HuH-7 (cell line): ENCODE measurements at regions not wholly inside any gene's neighbourhood (a gene's known extent, or its start where the extent isn't known, plus 50 kb on each side); places are given as distances from the start of the nearest gene placed in this dataset.
"Not testable (repeated sequence)": the region's sequence is repeated elsewhere in the genome, so short reads cannot be mapped to it uniquely, and the experiment has no call there.

Experiments
- DNase-seq: peaks from one replicate; pipeline ENCODE4 v3.0.0; 2011; ENCODE audit warnings: low spot score

DNA sequence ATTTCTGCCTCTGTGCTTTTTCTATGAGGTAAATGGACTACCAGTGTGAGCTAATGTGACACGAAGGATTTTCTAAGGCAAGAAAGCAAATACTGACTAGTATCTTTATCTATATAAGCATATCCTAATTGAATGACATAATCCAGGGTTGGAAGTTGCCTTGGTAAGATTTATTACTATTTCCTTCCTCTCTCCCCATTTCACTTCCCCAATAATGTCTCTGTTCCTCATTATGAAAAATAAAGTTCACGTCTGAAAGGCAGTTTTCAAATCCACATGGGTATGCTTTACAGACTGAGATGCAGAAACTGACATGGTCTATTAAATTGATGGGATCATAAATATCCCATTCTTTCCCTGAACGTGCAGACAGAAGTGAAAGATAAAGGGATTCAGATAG is 86.0 kb downstream of the DTWD1 start:
- DNase-seq: no peak

DNA sequence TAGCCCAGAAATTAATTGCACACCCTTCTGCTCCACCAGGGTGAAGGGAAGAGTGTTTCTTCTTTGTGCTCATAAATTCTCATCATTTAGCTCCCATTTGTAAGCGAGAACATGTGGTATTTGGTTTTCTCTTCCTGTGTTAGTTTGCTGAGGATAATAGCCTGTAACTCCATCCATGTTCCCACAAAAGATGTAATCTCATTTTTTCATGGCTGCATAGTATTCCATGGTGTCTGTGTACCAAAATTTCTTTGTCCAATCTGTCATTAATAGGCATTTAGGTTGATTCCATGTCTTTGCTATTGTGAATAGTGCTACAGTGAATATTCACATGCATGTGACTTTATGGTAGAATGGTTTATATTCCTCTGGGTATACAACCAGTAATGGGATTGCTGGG is 86.8 kb downstream of the DTWD1 start:
- no peak for DNase-seq

DNA sequence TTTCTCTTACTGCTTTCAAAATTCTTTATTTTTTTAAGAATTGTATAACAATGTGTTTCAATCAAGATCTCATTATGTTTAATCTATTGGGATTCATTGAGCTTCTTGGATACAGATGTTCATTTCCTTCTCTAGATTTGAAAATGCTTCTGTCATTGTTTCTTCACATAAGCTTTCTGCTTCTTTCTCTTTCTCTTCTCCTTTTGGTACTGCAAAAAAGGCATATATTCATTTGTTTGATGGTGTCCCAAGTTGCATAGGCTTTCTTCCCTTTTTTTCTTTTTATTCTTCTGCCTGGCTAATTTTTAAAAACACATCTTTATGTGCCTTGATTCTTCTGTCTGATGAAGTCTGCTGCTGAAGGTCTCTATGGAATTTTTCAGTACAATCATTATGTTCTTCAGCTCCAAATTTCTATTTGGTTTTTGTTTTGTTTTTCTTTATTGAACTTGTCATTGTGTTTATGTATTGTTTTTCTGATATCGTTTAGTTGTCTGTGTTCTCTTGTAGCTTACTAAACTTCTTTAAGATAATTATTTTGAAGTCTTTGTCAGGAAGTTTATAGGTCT is 88.9 kb downstream of the DTWD1 start:
- no peak for DNase-seq

DNA sequence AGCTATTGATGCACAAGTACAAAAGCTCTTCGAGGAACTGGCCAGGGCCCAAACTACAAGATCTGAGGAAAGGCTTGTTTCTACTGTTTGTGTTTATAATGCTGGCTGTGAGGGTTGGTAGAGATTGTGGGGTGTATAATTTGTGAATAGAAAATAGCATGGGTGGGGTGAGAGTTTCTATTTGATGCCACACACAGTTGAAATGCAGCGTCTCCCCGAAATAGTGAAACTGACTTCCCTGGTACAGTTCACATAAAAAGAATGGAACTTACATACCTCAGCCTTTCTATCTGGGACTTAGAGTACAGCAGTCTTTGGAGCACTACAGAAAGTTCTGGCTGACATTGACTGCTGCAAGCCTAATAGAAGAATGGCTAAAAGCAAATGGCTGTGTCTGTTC is 91.3 kb downstream of the DTWD1 start:
- DNase-seq: no peak

DNA sequence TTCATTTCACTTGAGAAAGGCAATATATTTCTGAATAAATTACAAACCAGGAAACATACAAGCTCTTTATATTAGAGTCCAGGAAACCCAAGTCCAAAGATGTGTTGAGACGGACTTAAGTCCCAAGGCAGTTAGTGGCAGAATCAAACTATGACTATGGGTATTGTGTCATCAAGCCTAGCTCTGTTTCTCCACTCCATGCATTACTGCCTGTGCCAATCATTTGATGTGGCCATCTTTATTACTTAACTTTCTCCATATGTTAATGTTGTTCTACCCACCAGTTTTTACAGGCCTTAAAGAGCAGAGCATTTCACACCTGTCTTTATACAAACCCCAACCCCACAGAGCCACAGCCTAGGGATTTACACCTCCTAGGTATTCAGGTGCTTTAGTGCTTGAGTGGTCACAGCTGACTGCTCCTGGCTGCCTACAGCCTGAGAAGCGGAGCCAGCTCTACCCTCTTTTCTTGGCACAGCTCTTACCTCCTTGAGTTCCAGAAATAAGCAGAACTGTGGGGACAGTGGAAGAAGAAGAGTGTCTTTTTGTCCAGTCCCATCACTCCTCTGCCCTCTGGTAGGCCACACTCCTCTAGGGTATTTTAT is 92.1 kb downstream of the DTWD1 start:
- DNase-seq: no peak

DNA sequence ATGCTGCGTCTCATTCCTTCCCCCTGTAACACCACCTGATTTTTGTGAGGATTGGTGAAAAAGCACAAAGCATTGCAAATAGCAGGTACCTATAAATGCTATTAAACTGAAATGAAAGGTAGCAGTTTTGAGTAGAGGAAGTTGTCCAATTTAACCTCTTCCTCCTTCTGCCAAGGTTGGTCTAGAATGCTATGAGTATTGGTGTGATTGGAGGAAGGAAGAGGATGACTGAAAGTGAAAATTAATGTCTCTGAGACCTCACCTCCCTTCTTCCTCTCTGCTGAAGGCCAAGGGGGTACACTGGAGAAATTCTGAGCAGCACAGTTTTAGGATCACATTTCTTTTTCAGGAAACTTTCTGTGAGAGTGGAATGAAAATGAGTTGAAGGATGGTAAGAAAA is 94.4 kb downstream of the DTWD1 start:
- no peak for DNase-seq

DNA sequence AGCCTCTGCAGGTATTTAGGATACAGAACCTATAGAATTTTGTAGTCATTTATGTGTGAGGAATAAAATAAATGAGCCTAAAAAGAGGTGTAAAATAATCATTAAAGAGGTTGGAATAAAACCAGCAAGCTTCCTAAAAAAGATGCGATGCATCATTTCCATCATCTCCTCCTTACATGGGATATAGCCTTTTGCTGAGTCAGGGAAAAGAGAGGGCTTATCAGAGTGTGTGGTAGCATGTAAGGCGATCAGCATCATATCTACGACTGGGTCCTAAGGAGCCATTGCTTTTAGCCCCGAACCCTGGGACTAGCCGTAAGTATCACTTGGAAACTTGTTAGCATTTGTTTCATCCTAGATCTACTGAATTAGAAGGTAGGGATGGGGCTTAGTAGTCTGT is 94.9 kb downstream of the DTWD1 start:
- DNase-seq: no peak

DNA sequence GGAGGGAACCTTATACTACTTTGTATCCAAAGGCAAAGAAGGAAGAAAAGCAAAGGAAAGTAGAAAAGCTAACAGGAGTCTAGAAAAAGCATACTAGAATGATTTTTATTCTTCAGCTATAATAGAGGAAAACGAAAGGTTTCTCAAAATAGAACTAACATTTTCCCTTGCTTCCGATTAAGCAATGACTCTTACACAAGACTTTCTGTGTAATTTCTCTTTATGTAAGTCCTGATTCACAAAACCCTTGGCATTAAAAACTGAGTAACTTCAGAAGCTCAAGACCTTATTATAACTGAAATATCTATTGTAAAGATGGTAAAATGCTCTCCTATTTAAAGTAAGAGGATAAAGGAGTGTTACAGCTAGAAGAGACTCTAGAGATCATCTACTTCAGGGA is 97.4 kb downstream of the DTWD1 start:
- DNase-seq: no peak

DNA sequence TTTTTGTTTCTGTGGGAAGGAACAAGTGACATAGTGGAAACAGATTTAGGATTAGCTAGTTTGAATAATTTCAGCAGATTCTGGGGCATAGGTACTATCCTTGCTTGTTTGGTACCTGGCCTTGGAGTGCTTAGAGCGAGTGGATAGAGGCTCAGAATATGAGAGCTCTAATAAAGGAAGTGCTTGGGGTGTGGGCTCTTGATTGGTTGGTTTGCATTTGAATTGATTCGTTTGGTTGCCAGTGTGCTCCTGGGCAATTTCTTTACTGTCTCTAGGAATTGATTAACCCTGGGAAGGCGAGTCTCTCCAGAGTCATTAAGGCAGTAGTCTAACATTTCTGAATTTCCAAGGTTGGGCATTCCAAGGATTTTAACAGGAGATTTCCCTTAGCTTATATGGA is 98.0 kb downstream of the DTWD1 start:
- no peak for DNase-seq

DNA sequence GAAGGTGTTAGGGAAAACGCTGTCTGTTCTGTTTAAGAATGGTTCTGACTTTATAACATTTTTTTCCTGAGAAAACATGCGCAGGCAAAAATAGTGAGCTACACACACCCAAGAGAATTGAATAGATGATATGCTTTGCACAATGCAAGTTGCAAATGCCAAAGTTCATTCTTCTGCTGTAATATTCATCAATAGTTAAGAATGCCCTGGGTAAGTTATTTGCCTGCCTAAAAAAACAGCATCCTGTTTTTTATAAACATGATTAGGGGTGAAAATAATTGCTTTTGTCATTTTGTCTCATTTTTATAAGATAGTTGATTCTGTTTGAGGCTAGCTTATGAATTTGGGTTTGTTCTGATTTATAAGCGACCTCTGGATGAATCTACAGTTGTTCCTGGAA is 99.4 kb downstream of the DTWD1 start:
- no peak for DNase-seq

DNA sequence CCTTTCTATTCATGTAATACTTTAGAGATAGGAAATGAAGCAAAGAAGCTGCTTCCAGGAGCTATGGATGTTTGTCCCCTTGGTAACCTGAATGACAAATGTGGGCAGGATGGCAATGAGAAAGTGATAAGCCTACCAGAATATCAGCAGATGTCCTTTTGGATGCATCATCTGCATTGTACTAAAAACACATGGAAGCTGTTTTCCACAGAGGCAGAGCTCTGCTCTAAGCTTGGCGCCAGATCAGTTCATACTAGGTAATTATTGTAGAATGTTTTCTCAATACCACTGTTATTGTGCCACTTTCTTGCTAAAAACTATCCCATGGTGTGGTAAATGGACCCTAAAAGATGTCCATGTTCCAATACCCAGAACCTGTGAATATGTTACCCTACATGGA is 100.2 kb downstream of the DTWD1 start:
- no peak for DNase-seq

DNA sequence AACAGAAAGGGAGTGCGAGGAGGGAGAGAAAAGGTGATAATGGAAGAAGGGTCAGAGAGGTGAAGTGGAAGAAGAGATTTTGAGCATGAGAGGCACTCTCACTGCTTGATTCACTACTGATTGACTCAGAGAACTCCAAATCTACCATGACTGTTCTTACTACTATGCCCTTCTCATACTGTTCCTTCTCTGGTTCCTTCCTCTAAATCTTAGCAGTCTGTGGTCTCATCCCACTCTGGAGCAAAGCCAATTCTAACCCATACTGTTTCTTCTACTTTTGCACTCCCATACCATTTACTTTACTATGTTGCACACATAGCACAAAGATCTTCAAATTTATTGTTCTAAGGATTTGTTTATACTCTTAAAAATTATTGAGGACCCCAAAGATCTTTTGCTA is 100.8 kb downstream of the DTWD1 start:
- DNase-seq: no peak

DNA sequence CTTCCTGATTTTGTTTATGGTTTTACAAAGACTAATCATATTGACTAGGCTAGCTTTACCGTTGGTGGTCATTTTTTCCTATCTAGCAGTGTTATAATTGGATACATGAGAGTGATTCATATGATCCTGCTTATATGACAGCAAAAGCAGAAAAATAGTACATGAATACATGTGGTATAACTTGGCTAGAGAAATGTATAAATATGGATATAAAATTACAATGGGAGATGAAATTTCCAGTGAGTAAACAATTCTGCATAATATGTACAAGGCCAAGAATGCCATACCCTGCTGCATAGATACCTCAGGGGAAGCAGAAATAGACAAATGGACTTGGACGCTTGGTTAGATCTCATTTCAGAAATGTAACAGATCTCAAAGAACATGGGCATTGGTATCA is 103.1 kb downstream of the DTWD1 start:
- no peak for DNase-seq

DNA sequence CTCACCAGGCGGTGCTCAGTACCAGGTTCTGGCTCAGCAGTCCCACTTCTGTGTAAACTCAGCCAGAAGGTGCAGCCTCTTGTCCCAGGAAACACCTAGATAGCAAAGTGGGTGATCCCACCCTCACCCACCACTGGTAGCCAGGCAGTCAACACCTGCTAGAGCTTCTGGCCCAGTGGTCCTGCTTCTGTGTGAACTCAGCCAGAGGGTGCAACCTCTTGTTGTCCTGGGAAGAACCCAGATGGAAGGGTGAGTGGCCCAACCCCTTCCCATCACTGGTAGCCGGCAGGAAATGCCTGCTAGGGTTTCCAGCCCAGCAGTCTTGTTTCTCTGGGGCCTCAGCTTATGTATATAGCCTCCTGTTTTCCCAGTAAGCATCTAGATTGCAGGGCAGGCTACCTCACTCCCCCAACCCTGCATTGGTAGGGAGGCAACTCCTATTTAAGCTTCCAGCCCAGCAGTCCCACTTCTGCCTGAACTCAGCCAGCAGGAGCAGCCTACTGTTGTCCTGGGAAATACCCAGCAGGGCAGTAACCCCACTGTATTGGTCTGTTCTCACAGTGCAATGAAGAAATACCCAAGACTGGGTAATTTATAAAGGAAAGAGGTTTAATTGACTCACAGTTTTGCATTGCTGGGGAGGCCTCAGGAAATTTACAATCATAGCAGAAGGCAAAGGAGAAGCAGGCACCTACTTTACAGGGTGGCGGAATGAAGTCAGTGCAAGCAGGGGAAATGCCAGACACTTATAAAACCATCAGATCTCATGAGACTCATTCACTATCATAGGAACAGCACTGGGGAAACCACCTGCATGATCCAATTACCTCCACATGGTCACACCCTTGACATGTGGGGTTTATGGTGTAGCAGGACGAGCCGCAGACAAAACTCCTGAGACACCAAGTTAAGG is 110.6 kb downstream of the DTWD1 start:
- DNase-seq: peak; percentile 3

DNA sequence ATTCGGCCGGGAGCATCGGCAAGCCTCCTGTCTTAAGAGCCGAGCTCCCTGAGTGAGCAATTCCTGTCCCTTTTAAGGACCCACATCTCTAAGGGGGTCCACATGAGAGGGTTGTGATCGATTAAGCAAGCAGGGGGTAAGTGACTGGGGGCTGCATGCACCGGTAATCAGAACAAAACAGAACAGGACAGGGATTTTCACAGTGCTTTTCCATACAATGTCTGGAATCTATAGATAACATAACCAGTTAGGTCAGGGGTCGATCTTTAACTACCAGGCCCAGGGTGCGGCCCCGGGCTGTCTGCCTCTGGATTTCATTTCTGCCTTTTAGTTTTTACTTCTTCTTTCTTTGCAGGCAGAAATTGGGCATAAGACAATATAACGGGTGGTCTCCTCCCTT is 111.3 kb downstream of the DTWD1 start:
- DNase-seq: not testable (repeated sequence)

DNA sequence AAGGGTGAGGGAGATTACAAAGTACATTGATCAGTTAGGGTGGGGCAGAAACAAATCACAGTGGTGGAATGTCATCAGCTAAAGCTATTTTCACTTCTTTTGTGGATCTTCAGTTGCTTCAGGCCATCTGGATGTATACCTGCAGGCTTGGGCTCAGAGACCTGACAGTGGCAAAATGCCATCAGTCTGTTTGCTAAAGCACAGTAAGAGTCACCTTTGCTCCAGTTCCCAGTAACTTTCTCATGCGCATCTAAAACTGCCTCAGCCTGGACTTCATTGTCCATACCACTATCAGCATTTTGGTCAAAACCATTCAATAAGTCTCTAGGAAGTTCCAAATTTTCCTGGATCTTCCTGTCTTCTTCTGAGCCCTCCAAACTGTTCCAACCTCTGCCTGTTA is 113.2 kb downstream of the DTWD1 start:
- DNase-seq: not testable (repeated sequence)

DNA sequence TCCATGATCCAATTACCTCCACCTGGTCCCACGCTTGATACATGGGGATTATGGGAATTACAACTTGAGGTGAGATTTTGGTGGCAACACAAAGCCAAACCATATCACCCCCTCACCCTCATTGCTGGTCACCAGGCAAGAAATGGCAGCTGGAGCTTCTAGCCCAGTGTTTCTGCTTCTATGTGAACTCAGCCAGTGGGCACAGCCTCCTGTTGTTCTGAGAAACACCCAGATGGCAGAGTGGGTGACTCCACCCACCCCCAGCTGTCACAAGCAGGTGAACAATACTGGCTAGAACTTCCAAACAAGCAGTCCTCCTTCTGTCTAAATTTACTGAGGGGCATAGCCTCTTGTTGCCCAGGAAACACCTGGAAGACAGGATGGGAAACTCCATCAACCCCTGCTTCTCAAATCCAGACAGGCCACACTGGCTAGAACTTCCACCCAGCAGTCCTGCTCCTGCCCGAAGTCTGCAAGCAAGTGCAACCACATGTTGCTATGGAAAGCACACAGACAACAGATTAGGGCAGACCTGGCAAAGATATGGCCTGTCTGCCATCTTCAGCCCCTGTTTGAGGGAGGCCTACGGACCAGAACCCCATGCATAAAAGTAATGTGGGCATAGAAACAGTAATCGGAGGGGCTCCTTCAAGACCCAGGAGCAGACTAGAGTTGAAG is 114.1 kb downstream of the DTWD1 start:
- no peak for DNase-seq

DNA sequence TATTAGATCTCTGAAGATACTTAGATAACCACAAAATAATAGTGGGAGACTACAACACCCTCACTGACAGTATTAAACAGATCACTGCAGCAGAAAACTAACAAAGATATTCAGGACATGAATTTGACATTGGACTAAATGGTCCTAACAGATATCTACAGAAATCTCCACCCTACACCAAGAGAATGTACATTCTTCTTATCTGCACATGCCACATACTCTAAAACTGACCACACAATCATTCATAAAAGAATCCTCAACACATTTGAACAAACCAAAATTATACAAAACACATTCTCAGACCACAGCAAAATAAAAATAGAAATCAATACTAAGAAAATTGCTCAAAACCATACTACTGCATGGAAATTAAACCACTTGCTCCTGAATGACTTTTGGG is 116.3 kb downstream of the DTWD1 start:
- DNase-seq: no peak

DNA sequence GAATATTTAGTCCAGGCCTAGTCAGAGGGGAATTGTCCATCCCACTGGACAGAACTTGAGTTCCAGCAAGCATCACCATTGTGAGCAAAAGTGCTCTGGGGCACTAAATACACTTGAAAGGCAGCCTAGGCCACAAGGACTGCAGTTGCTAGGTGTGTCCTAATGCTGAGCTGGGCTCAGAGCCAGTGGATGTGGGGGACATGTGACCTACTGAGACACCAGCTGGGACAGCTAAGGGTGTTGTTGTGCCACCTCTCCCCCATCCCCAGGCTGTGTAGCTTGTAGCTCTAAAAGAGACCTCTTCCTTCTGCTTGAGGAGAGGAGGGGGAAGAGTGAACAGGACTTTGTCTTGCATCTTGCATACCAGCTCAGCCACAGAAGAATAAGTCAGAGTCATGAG is 120.9 kb downstream of the DTWD1 start:
- DNase-seq: no peak

DNA sequence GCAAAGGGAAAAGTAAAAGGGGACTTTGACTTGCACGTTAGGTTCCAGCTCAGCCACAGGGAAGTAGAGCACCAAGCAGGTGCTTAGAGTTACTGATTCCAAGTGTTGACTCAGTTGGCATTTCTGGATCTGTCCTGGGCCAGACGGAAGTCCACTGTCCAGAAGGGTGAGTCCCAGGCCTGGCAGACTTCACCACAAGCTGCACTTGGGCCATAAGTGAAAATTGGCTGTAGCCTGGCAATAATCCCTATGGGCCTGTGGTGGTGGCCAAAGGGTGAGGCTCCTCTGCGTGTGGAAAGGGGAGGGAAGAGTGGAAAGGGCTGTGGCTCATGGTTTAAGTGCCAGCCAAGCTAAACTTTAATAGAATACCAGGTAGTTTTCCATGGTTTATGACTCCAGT is 121.5 kb downstream of the DTWD1 start:
- no peak for DNase-seq

DNA sequence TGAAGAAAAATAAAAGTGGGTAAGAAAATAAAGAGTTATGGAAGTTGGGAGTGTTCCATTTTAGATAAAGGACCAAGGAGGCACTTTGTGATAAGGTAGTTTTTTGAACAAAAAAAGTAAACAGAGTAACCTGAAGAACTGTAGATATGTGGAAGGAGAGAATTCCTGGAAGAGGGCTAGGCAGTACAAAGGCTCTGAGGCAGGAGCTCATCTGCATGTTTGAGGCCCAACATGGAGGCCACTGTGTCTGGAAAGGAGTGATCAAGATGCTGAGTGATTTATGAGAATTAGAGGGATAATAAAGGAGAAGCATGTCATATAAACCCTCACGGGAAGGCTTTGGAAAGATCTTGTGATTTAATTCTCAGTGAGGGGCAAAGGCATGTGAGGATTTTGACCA is 126.5 kb downstream of the DTWD1 start:
- no peak for DNase-seq

DNA sequence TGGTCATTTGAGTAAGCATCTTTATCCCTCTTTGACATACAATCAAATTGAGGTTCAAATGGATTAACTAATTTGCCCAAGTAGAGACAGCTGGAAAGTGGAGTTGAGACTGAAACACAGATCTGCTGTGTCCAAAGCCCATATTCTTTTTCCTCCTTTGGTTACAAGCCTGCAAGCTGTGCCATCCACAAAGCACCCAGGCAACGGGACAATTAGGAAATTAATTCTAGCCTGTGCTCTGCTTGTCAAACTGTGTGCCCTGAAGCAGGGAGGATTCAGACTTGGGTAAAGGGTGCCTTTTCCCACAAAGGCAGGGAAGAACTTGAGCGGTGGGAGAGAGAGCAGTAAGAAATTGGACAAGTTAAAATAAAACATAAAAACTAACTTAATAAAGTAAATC is 127.9 kb downstream of the DTWD1 start:
- DNase-seq: no peak

DNA sequence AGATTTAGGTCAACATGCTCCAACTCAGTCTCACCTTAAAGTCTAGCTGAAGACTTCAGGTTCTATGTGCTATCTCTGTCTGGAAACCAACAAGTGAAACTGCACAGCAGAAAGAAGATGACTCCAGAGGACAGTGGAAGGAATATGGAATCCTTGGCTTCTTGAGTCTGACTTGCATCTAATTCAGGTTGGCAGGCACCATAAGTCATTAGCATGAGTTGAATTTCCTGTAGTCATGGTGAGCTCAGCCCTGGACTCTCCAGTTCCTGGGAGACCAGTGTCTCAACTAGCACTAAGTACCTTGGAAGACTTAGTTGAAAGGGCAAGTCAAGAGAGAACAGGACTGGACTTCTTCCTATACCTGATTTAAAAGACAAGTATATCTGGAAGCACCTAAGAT is 129.7 kb downstream of the DTWD1 start:
- DNase-seq: no peak
